SIG-M5 treated with dmso at 0.1 percent for 504 hours (cell line): ENCODE measurements at regions not wholly inside any gene's neighbourhood (a gene's known extent, or its start where the extent isn't known, plus 50 kb on each side); places are given as distances from the start of the nearest gene placed in this dataset.
A peak's percentile ranks its signal among the peaks of the same experiment; 100 is the strongest.

ENCODE experiments used
- DNase-seq: peaks from one replicate; lab custom pipeline; 2025; ENCODE audit not compliant: unreplicated experiment; lab: John Stamatoyannopoulos, UW

- peak; percentile 31 for DNase-seq
These were observed 1813.1 kb downstream of the OLFM4 start for GRCh38 chr13:54841682-54842081.

GRCh38 chr13:54845351-54845965, 1816.8 kb downstream of the OLFM4 start:
- no peak for DNase-seq

- DNase-seq, result peak; percentile 76
These were observed 1824.2 kb downstream of the OLFM4 start for GRCh38 chr13:54852831-54853230.

- no peak for DNase-seq
These were observed 1831.2 kb downstream of the OLFM4 start for GRCh38 chr13:54859827-54860226.

GRCh38 chr13:54875111-54875510, 1846.5 kb downstream of the OLFM4 start:
- no peak for DNase-seq

- no peak for DNase-seq
These were observed 1850.4 kb downstream of the OLFM4 start for GRCh38 chr13:54879036-54879435.

- no peak for DNase-seq
These were observed 1856.1 kb downstream of the OLFM4 start for GRCh38 chr13:54884682-54885081.

- no peak for DNase-seq
These were observed 1862.4 kb downstream of the OLFM4 start for GRCh38 chr13:54890976-54891375.

- no peak for DNase-seq
These were observed 1872.7 kb downstream of the OLFM4 start for GRCh38 chr13:54901316-54901715.

- DNase-seq, result no peak
These were observed 1883.8 kb downstream of the OLFM4 start for GRCh38 chr13:54912367-54912766.

- no peak for DNase-seq
These were observed 1885.1 kb downstream of the OLFM4 start for GRCh38 chr13:54913668-54914067.

- no peak for DNase-seq
These were observed 1898.9 kb downstream of the OLFM4 start for GRCh38 chr13:54927538-54927937.

GRCh38 chr13:54928071-54928470, 1899.5 kb downstream of the OLFM4 start:
- DNase-seq, result no peak

- DNase-seq, result no peak
These were observed 1905.5 kb downstream of the OLFM4 start for GRCh38 chr13:54934121-54934520.

- DNase-seq, result no peak
These were observed 1917.4 kb downstream of the OLFM4 start for GRCh38 chr13:54945973-54946372.

- no peak for DNase-seq
These were observed 1921.1 kb downstream of the OLFM4 start for GRCh38 chr13:54949735-54950134.

GRCh38 chr13:54950546-54950945, 1921.9 kb downstream of the OLFM4 start:
- DNase-seq, result no peak

GRCh38 chr13:54953786-54954185, 1925.2 kb downstream of the OLFM4 start:
- no peak for DNase-seq

GRCh38 chr13:54958781-54959180, 1930.2 kb downstream of the OLFM4 start:
- DNase-seq, result no peak

GRCh38 chr13:54965881-54966280, 1937.3 kb downstream of the OLFM4 start:
- DNase-seq, result no peak

- no peak for DNase-seq
These were observed 1944.2 kb downstream of the OLFM4 start for GRCh38 chr13:54972838-54973237.

GRCh38 chr13:54975676-54976075, 1947.1 kb downstream of the OLFM4 start:
- DNase-seq, result no peak

- DNase-seq, result peak; percentile 8
These were observed 1952.0 kb downstream of the OLFM4 start for GRCh38 chr13:54980651-54981050.
